HG03095 (cell line): ENCODE measurements at regions not wholly inside any gene's neighbourhood (a gene's known extent, or its start where the extent isn't known, plus 50 kb on each side); places are given as distances from the start of the nearest gene placed in this dataset.

Experiments
- ATAC-seq: cut with Tn5 transposase; IDR thresholded peaks from one replicate; pipeline ENCODE4 v1.9.1; 2021; ENCODE audit warnings: moderate library complexity; ENCODE audit not compliant: unreplicated experiment

DNA sequence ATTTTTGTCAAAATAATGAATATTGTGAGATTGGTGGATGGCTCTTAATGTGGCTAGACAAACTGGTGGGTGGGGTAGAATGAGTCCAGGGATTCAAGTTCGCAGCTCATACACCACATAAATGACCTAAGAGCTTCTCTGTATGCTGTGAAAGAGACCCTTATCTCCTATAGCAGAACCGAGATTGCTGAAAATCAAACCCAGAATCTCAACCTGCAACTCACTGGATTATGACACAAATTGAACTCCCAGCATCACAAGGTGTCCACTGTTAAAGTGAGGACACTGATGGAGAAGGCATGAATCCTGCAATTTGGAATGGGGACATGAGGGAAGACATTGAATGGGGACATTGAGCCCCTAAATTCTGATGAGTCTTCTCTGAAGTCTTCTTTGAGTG, 51.3 kb upstream of the CNKSR3 start:
- ATAC-seq, result no peak

GRCh38 chr6:154565331-154565730, 54.8 kb upstream of the CNKSR3 start:
- ATAC-seq, result no peak

GRCh38 chr6:154566866-154567265, 56.4 kb upstream of the CNKSR3 start:
- no peak for ATAC-seq

GRCh38 chr6:154567695-154568220, 57.3 kb upstream of the CNKSR3 start:
- ATAC-seq, result no peak

- ATAC-seq, result no peak
These were observed 58.8 kb upstream of the CNKSR3 start for GRCh38 chr6:154569156-154569862.

DNA sequence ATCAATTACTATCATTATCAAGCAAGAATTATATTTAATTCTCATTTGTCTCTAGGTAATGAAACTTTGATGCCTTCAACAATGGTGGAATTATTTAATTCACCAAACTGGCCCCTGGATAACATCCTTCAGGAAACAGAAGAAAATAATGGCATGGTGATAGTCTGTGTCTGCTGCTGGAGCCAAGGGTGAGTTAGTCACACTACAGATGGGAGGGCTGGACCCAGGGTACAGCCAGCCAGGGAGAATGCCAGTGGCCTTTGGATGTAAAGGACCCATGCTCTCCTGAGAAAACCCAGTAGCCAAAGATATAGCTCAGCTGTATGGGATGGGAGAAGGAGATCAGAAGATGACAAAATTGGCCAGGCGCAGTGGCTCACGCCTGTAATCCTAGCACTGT, 60.0 kb upstream of the CNKSR3 start:
- ATAC-seq, result no peak

DNA sequence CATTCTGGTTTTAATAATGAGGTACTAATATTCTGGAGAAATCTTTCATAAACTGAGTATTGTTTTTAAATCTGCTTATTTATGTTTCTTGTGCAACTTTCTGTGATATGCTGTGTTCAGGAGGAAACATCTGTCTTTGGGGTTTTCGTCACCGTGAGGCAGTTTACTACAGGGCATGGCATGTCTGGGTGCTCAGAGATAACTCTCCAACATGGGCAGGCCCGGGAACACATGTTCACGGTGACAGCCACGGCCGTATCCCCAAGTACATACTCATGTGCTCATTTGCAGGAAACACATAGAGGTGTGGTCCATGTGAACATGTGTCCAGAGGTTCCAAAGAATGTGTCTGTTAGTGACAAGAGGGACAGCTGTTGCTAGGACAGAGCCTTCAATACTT, 62.1 kb upstream of the CNKSR3 start:
- no peak for ATAC-seq

GRCh38 chr6:154578004-154578559, 67.6 kb upstream of the CNKSR3 start:
- no peak for ATAC-seq

DNA sequence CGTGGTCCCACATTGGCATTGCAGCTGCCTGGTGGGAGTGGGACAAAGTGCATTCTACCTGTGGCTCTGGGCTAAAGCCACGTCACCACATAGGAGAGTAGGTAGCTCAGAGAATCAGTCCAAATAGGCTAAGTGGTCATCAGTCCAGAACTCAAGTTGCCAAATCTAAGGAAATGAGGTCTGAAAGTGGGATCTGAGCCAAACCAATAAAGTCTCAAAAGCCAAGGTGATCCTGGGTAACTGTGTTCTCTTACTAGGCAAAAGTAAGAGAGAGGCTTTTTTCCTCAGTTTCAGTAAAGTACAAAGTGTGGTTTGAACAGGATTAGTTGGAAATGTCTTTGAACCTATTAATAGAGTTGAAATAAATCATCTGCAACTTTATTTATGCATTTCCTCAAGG, 68.6 kb upstream of the CNKSR3 start:
- ATAC-seq, result no peak

- ATAC-seq, result no peak
These were observed 69.0 kb upstream of the CNKSR3 start for GRCh38 chr6:154579485-154579884.

GRCh38 chr6:154580397-154581135, 70.1 kb upstream of the CNKSR3 start:
- no peak for ATAC-seq

- ATAC-seq, result no peak
These were observed 72.2 kb upstream of the CNKSR3 start for GRCh38 chr6:154582696-154583095.

- no peak for ATAC-seq
These were observed 73.2 kb upstream of the CNKSR3 start for GRCh38 chr6:154583546-154584188.

DNA sequence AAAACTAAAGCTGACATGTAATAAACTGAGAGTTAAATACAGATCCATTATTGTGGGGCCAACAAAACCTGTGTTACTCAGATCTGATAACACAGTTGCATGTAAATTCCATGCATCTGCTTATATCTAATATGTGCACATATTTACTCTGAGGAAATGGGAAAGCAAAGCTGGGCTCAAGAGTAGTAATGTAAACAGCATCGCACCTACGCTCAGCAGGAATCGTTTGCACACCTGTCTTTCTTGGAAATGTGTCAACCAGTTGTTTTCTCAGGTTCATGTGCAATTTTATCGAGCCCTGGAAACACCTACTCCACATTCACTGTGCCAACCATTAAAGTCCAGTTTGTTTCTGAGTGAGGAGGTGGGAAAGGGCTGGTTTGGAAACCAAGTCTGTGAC, 80.3 kb upstream of the CNKSR3 start:
- no peak for ATAC-seq

DNA sequence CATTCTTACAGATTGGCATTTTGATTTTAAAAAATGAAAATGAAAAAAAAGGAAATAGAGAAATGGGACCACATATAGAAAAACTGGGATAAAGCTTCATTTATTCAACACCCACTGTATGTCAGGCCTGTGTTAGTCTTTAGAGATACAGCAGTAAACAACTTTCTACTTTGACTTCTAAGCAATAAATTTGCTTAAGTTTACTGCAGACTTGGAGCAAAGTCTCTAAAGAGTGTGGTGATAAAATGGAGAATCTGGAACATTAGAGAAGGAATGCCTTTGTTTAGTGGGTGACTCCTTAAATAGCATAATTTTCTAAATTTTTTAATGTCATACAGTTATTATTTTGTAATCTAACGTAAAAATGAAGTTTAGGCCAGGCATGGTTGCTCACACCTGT, 80.7 kb upstream of the CNKSR3 start:
- no peak for ATAC-seq

DNA sequence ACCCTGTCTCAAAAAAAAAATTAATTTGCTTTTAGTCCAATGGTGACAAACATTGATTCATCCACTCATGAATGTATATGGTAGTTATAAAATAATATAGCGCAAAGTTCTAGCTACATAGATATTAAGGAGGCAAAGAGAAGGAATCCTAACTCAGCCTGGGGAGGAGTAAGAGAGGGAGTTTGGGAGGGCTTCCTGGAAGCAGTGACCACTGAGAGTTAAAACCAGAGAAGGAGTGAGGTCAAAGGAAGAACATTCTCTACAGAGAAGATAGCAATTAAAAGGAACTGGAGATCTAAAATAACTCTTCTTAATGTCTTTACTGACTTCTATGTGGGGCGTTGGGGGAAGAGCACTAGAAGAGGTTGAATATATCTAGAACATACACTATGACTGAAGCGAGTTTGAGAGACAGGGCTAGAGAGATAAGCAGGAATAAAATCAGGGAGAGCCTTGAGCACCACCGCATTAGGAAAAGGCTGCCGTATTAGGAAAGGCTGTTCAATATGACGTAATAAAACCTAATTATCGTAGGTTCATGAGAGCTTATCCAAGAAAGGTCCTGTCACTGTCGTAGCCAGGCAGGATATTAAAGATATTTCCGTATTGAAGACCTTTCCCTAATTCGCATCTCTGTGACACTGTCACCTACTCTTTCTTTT, 81.8 kb upstream of the CNKSR3 start:
- ATAC-seq, result no peak

GRCh38 chr6:154593122-154593521, 82.6 kb upstream of the CNKSR3 start:
- ATAC-seq, result no peak

DNA sequence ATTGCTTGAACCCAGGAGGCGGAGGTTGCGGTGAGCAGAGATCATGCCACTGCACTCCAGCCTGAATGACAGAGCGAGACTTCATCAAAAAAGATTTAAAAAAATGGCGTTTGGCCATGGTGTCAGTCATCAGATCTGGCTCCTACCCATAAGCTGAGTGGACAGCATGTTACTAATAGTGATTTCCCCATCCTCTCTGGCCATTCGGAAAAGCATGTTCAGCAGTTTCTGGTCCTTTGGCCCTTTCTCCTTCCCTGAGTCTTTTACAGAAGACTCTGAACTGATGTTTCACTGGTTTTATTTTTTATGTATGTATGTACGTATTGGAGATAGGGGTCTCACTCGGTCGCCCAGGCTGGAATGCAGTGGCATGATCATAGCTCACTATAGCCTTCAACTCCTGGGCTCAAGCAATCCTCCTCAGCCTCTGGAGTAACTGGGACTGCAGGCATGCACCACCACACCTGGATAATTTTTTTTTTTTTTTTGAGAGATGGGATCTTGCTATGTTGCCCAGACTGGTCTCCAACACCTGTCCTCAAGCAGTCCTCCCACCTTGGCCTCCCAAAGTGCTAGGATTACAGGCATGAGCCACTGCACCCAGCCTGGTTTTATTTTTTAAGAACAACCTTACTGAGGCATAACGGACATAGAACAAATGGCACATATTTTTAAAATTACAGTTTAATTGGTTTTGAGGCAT, 84.2 kb upstream of the CNKSR3 start:
- ATAC-seq, result no peak

GRCh38 chr6:154595538-154595937, 85.1 kb upstream of the CNKSR3 start:
- no peak for ATAC-seq

DNA sequence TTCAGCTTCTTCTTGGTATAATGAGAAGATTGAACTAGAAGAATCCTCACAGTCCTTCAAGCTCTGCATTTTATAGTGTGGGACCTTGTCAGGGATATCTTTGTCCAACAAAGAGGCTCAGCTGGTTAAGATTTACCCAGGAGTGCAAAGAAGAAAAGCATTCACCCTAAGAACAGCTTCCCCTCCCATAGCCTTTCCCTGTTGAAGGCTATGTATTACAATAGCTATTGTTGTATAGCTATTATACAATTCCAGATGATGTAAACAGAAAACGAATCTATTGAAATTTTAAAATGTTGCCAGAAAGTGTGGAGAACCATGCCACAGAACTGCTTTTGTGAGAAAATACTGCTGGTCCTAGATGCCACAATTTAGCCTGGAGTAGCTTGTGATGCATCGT, 85.5 kb upstream of the CNKSR3 start:
- no peak for ATAC-seq
